SJSA1 (cell line): ENCODE measurements at regions not wholly inside any gene's neighbourhood (a gene's known extent, or its start where the extent isn't known, plus 50 kb on each side); places are given as distances from the start of the nearest gene placed in this dataset.

Experiments
- DNase-seq, 2 experiments: peaks; one replicate each; pipeline ENCODE4 v3.0.0-alpha.2; 2015 to 2020; ENCODE audit warnings: low spot score in 2 of 2, low read depth in 1 of 2
- H3K27ac ChIP-seq: fragments of 250-450 bp; sonication (Bioruptor Pico); 2 replicates; pipeline ENCODE4 v1.5.1; 2020; ENCODE audit warnings: mild to moderate bottlenecking, moderate library complexity
- H3K27me3 ChIP-seq: fragments of 250-450 bp; sonication (Bioruptor Pico); replicated peaks from 2 replicates; pipeline ENCODE4 v1.5.1; 2020; ENCODE audit warnings: mild to moderate bottlenecking, moderate library complexity
- H3K36me3 ChIP-seq: fragments of 250-450 bp; sonication (Bioruptor Pico); 2 replicates; pipeline ENCODE4 v1.5.1; 2020; ENCODE audit warnings: mild to moderate bottlenecking
- H3K4me1 ChIP-seq: fragments of 250-450 bp; sonication (Bioruptor Pico); replicated peaks from 2 replicates; pipeline ENCODE4 v1.6.1; 2021; ENCODE audit warnings: mild to moderate bottlenecking
- H3K4me3 ChIP-seq: fragments of 250-450 bp; sonication (Bioruptor Pico); 2 replicates; pipeline ENCODE4 v1.5.1; 2020; ENCODE audit warnings: mild to moderate bottlenecking
- H3K9me3 ChIP-seq: fragments of 250-450 bp; sonication (Bioruptor Pico); replicated peaks from 2 replicates; pipeline ENCODE4 v1.5.1; 2020; ENCODE audit warnings: mild to moderate bottlenecking

DNA sequence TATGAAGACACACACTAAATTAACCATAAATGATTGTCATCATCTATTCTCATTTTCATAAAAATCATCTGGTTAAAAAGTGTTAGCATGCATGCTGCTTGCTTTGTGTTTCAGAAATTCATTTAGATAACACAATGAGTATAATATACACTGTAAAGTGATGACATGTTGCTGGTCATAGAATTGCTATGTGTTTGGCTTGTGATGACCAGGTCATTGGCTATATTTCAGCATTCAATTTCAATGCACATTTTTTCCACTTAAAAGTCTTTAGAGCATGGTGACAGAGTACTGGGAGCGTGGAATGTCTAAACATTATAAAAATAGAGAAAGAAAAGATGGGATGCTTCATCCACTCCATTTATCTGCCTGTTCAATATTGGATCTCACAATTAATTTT is 1291.1 kb upstream of the MAP3K7 start:
- H3K27ac ChIP-seq = no peak overlapping the region
- no peak overlapping the region for H3K4me3 ChIP-seq
- 0 out of 2 replicates have a peak, but pooled peaks cover 2% of the 10 kb centered on the region for H3K9me3 ChIP-seq
- H3K4me1 ChIP-seq = no peaks in the 10 kb centered on the region
- DNase-seq = no peak
- 0 out of 2 replicates have a peak, but pooled peaks cover 3% of the 10 kb centered on the region for H3K27me3 ChIP-seq
- H3K36me3 ChIP-seq = no peaks in the 10 kb centered on the region

DNA sequence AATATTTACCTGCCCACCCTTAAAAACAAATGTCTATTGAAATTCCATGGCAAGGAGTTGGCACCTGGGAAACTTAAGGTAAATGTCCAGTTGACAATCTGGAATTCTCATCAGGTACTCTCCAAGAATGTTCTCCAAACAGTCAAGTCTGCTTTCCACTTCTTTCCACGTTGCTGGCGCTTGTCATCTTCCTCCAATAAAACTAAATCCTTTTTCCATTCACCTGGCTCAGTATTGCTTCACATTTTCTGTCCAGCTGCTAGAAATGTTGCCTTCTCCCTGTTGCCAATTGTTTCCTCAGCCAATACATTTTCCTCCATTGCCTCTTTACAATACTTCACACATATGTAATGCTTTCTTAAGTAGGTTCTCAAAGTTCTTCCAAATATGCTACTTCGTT is 1288.1 kb upstream of the MAP3K7 start:
- H3K9me3 ChIP-seq = 0 out of 2 replicates have a peak, but pooled peaks cover 2% of the 10 kb centered on the region
- no peak overlapping the region for H3K4me3 ChIP-seq
- H3K27me3 ChIP-seq = 0 out of 2 replicates have a peak, but pooled peaks cover 3% of the 10 kb centered on the region
- H3K27ac ChIP-seq = no peak overlapping the region
- DNase-seq = no peak
- no peaks in the 10 kb centered on the region for H3K4me1 ChIP-seq
- no peaks in the 10 kb centered on the region for H3K36me3 ChIP-seq

DNA sequence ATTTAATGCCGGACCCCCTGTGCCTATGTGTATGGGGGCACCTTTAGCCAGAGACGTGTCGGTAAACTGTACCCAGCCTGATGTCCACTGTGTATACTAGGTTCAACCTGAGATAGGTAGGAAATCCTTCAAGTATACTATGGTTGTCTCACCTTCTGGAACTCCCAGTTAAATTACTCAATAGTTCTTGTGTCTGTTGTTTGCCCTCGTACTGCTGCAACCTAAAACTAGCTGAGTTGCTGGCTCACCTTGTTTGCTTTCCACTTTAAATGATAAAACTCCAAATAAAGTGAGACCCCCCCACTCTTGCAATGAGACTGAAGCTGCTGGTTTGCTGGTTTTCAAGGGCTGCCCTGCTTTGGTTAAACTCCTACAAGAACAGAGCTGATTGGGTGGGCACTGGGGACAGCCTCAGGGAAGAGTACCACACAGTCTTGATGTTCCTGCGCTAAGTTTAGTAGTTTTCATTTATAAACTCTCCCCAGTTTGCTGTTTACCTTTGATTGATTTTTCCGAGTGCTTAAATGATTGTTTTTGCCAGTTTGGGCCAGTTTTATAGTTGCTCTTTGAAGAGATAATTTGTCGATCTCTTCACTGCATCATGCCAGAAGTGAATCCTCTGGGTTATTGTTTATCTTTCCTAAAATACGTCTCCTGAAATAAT is 1281.8 kb upstream of the MAP3K7 start:
- Histone ChIP-seq H3K9me3 (no peaks in the 10 kb centered on the region), H3K27ac (no peak overlapping the region), H3K36me3 (no peaks in the 10 kb centered on the region), H3K4me3 (no peak overlapping the region), H3K27me3 (0 out of 2 replicates have a peak, but pooled peaks cover 3% of the 10 kb centered on the region), H3K4me1 (no peaks in the 10 kb centered on the region)
- DNase-seq = no peak

DNA sequence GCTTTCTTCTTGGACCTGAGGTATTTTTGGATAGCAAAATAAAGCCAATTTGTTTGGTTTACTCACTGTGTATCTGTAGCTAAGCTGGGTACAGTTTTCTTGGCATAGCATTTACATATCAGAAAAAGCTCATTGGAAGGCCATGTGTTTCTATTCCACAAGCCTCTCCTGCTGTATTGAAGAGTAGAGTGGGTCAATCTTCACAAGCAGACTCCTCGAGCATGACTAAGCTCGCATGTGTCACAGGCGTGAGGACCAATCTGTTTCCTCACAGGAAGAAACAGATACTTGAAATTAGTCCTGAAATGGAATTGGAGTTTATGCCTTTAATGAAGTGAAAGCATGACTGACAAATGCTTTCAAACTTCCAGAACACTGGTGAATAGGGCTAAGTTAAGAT is 1279.0 kb upstream of the MAP3K7 start:
- Histone ChIP-seq H3K27me3 (no peaks in the 10 kb centered on the region), H3K4me3 (no peak overlapping the region), H3K36me3 (no peaks in the 10 kb centered on the region), H3K27ac (no peak overlapping the region), H3K4me1 (no peaks in the 10 kb centered on the region), H3K9me3 (no peaks in the 10 kb centered on the region)
- DNase-seq = no peak

DNA sequence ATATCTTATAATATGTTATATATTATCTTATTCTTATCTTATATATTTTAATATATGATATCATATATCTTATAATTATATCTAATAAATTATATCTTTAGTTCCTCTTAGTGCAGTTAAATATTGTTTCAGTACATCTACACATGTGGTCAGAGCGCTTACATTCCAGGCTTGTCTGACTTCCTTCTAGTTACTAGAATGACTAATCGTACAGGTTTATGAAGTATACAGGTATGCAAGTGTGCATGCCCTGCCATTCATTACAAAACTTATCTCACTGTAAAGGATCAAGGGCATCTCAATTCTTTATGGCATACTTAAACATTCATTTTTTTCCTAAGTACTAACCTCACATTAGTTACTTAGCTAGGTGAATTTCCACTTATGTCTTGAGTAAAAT is 1278.0 kb upstream of the MAP3K7 start:
- H3K27me3 ChIP-seq = no peaks in the 10 kb centered on the region
- no peaks in the 10 kb centered on the region for H3K36me3 ChIP-seq
- H3K4me3 ChIP-seq = no peak overlapping the region
- DNase-seq = no peak
- no peaks in the 10 kb centered on the region for H3K9me3 ChIP-seq
- no peaks in the 10 kb centered on the region for H3K4me1 ChIP-seq
- no peak overlapping the region for H3K27ac ChIP-seq

DNA sequence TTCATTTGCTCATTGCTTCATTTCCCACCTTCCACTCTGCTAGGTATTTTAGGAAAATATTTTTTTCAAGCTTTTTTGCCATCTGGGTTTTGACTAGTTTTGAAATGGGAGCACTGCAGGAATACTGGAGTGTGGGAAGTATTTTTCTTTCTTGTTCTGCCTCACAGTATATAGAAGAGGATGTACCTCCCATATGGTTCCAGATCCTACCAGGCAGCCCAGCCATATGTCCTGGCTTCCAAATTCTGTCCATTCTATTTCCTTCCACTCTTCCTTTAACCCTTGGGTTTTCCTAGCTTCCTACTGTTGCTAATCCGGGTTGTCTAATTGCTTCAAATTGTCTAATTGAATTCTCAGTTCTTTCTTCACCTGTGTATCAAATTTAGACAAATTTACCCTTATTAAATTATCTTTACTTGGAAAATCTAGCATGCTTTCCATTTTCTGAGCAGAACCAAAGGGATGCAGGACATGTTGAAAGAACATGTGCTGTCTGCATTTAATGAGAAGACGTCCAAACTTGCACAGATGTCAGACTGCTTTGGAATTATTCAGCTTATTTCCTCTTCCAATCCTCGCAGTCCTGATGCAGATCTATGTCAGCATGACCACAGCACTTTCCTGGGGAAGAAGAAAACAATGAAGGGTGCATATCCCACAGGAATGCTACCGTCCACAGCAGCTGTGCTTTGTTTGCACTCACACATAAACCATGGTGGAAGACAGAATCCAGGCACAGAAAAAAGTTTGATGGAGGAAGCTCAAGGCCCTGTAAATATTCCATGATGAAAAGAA is 1273.9 kb upstream of the MAP3K7 start:
- no peaks in the 10 kb centered on the region for H3K4me1 ChIP-seq
- no peak overlapping the region for H3K4me3 ChIP-seq
- DNase-seq = no peak
- H3K27ac ChIP-seq = no peak overlapping the region
- H3K27me3 ChIP-seq = no peaks in the 10 kb centered on the region
- no peaks in the 10 kb centered on the region for H3K36me3 ChIP-seq
- H3K9me3 ChIP-seq = no peaks in the 10 kb centered on the region

DNA sequence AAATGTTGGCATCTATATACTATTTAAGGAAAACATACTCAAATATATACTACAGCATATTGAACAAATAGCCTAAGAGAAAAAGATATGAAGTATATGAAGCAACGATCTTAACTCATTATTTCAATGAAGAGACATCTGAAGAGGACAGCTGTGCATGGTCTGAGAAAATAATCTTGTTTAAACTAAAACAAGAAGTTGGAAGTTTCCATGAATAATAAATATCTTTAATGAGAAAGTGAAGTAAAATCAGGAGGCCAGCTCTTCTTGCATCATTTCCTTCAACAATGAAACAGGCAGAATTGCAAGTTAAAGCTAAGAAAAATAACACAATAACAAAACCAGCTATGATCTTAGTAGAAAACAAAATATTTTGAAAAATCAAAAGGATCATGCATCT is 1265.4 kb upstream of the MAP3K7 start:
- H3K27ac ChIP-seq = no peak overlapping the region
- H3K36me3 ChIP-seq = no peaks in the 10 kb centered on the region
- DNase-seq = no peak
- H3K27me3 ChIP-seq = no peaks in the 10 kb centered on the region
- no peaks in the 10 kb centered on the region for H3K4me1 ChIP-seq
- no peak overlapping the region for H3K4me3 ChIP-seq
- H3K9me3 ChIP-seq = no peaks in the 10 kb centered on the region

DNA sequence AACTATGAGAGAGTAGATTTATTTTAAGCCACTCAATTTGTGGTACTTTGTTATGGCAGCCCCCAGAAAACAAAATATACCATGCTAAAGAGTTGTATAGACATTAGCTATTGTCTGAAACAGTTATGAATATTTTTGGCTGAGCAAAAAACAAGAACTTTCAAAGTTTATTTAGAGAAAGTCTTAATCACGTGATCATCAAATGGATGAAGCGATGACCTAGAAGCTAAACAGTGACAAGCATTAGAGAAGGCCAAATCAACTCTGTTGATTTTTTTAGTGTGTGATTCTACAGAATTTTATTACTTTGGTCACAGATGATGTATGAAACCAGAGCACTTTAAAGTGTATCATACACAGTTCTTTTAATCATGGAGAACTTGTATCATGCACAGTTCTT is 1247.9 kb upstream of the MAP3K7 start:
- no peaks in the 10 kb centered on the region for H3K27me3 ChIP-seq
- no peak for DNase-seq
- no peaks in the 10 kb centered on the region for H3K9me3 ChIP-seq
- H3K27ac ChIP-seq = no peak overlapping the region
- H3K4me3 ChIP-seq = no peak overlapping the region
- H3K36me3 ChIP-seq = no peaks in the 10 kb centered on the region
- no peaks in the 10 kb centered on the region for H3K4me1 ChIP-seq

DNA sequence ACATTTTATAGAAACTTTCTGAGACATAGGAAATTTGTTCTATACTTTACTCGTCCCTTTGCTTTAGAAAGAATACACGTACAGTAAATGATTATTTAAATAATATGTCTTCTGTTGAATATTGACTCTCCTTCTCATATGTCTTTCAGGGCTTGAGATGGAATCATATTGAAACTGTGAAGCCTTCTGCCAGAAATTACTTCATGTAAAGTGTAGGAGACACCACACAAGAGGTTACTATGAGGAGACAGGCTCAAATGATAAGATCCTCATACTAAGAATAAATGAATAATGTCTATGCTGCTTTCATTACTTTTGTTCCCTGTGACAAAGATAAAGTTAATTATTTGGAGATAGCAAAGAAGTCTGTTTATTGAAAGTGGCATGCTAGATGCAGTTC is 1240.3 kb upstream of the MAP3K7 start:
- Histone ChIP-seq H3K27ac (no peak overlapping the region), H3K36me3 (no peaks in the 10 kb centered on the region), H3K4me1 (no peaks in the 10 kb centered on the region), H3K4me3 (no peak overlapping the region), H3K27me3 (no peaks in the 10 kb centered on the region), H3K9me3 (no peaks in the 10 kb centered on the region)
- no peak for DNase-seq

DNA sequence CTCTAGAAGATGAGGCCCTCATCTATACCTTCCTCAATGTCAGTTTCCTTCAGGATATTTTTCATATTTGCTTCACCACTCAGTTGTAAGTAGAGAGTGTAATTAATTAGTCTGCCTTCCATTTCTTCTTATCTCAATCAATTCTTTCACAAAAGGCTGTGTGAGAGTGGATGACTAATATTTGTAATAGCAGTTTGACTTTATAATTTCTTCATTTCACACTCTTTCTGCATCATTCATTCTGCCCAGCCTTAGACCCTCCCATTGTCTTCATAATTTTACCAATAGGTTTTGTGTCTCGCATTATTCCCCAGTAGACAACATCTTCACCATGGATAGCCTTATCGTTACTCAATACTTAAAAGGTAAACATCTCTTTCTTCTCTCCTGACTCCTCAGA is 1239.3 kb upstream of the MAP3K7 start:
- no peak overlapping the region for H3K27ac ChIP-seq
- H3K4me3 ChIP-seq = no peak overlapping the region
- H3K36me3 ChIP-seq = no peaks in the 10 kb centered on the region
- no peak for DNase-seq
- H3K9me3 ChIP-seq = no peaks in the 10 kb centered on the region
- H3K4me1 ChIP-seq = no peaks in the 10 kb centered on the region
- H3K27me3 ChIP-seq = no peaks in the 10 kb centered on the region

DNA sequence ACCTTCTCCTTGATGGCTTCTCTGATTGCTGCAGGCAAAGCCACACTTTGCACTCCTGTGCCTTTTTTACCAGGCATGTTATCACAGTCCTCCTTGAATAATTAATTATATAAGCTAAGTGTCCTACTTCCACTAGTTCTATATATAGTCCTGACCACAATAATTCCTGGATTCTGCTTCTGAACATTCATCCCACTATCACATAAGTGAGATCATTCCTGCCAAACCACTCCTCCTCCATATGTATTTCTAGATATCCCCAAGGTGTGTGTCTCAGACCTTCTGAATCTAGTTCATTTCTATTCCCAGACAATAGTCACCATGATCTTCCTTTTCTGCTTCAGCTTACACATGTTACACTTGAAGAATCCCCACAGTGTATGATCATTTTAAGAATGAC is 1237.5 kb upstream of the MAP3K7 start:
- Histone ChIP-seq H3K4me1 (no peaks in the 10 kb centered on the region), H3K9me3 (no peaks in the 10 kb centered on the region), H3K27ac (no peak overlapping the region), H3K27me3 (no peaks in the 10 kb centered on the region), H3K4me3 (no peak overlapping the region), H3K36me3 (no peaks in the 10 kb centered on the region)
- DNase-seq = no peak

DNA sequence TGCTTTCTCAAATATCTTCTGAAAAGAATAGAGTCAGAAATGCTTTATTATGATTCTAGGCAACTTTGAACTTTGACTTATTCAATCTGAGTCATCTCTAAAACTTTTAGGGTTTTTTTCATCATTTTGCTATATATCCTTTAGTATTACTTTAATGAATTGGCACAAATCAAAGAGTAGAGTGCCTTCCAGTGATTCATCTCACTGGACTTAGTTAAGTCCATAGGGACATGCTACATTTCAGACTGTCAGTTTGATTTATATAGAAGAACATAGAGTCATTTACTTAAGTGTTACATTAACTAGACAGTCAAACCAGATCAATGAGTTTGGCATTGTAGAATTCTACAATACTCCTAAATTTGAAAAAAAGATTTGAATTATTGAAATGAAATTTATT is 1235.7 kb upstream of the MAP3K7 start:
- no peak for DNase-seq

DNA sequence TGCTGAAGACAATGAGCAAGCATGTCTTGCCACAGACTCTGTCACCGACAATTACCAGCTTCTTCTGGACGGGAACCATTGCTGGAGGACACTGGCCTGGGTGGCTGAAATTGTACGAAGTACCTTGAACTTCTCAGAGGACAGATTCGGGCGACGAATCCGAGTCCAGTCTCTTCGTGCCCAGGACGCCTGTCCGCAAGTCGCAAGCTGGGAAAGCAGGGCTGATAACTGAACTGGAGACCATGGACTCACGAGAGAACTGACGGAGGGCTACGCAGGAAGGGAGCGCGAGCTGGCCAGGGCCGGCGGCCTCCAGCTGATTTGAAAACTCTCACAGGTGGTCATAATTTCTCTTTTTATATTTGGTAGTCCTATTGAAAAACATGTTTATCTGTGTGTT is 1229.5 kb upstream of the MAP3K7 start:
- no peaks in the 10 kb centered on the region for H3K36me3 ChIP-seq
- no peak overlapping the region for H3K4me3 ChIP-seq
- H3K27ac ChIP-seq = no peak overlapping the region
- no peaks in the 10 kb centered on the region for H3K27me3 ChIP-seq
- no peak for DNase-seq
- H3K9me3 ChIP-seq = no peaks in the 10 kb centered on the region
- no peaks in the 10 kb centered on the region for H3K4me1 ChIP-seq

More for the DNA sequence above, 1235.7 kb upstream of the MAP3K7 start:
- no peak overlapping the region for H3K4me3 ChIP-seq
- no peaks in the 10 kb centered on the region for H3K9me3 ChIP-seq
- no peaks in the 10 kb centered on the region for H3K27me3 ChIP-seq
- no peak overlapping the region for H3K27ac ChIP-seq
- no peaks in the 10 kb centered on the region for H3K36me3 ChIP-seq
- H3K4me1 ChIP-seq = no peaks in the 10 kb centered on the region

DNA sequence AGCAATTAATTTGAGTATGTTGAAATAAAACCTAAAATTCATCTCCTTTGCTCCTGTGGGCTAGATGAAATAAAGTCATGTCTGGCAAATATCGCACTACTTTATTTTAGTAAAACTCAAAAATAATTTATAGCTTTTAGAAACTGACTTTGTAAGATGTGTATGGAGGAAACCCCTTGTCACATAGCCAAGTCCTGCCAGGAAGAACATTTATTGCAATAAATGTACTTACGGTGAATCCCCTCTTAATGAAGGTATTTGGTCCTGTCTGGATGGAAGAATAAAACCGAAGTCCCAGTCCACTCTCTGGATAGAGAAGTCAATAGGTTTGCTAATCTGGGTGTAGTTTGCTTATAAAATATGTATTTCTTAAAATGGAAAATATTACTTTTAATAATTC is 1226.8 kb upstream of the MAP3K7 start:
- no peaks in the 10 kb centered on the region for H3K9me3 ChIP-seq
- no peak overlapping the region for H3K4me3 ChIP-seq
- no peak for DNase-seq
- no peaks in the 10 kb centered on the region for H3K36me3 ChIP-seq
- H3K4me1 ChIP-seq = no peaks in the 10 kb centered on the region
- H3K27me3 ChIP-seq = no peaks in the 10 kb centered on the region
- H3K27ac ChIP-seq = no peak overlapping the region
